ENCODE measurements at regions not wholly inside any gene's neighbourhood (a gene's known extent, or its start where the extent isn't known, plus 50 kb on each side); places are given as distances from the start of the nearest gene placed in this dataset.

DNA sequence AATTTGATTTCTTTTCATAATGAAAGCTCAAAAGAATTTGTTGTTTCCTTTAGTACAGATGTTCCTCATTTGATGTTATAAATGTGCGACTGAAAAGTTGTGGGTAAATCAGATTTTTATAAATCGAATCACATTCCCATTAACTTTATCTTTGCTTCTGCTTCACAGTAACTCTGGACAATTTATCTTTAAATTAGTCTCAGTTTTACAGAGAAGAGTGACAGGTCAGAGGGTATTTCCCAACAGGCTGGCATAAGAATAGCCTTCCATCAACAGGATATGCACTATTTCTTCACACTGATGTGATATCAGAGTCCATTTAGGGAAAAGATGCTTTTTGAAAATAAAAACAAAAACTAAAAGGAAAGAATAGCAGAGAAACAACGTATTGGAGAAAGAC lies 286.9 kb downstream of the FRK start:
- H3K79me2 ChIP-seq (ENCODE audit: control insufficient read depth, insufficient read depth, low read length), result no peaks in the 10 kb centered on the region
- H3K23ac ChIP-seq (ENCODE audit: low read length), result no peak overlapping the region
- no peak overlapping the region for H2BK15ac ChIP-seq (replicated peaks; ENCODE audit: low read depth)
- no peak overlapping the region for H3K4ac ChIP-seq (ENCODE audit: low read depth, low read length)
- no peak overlapping the region for H4K8ac ChIP-seq (ENCODE audit: low read depth, low read length)
- H3K9ac ChIP-seq (ENCODE audit: low read length), result no peak overlapping the region
- no peaks in the 10 kb centered on the region for H3K79me1 ChIP-seq (ENCODE audit: low read length)
- no peak overlapping the region for H3K27ac ChIP-seq (ENCODE audit: low read depth, low read length)
- no peak overlapping the region for H3K4me2 ChIP-seq (ENCODE audit: low read length)
- H2BK120ac ChIP-seq (ENCODE audit: low read depth, low read length), result no peak overlapping the region
- H3K4me3 ChIP-seq (ENCODE audit: low read length), result no peak overlapping the region
- no peak overlapping the region for H2BK5ac ChIP-seq (ENCODE audit: low read length)
- H3K18ac ChIP-seq (ENCODE audit: low read length), result no peak overlapping the region
- H3K4me1 ChIP-seq (ENCODE audit: control insufficient read depth, low read depth, low read length), result no peaks in the 10 kb centered on the region
- WGBS (ENCODE audit: extremely low coverage, insufficient coverage, low lambda C conversion rate), result no CpG with 5 or more reads among the region's 3 CpGs
- H2AK5ac ChIP-seq (ENCODE audit: low read length), result no peak overlapping the region
- no peak overlapping the region for H3K56ac ChIP-seq (ENCODE audit: low read length)
- no peaks in the 10 kb centered on the region for H3K36me3 ChIP-seq (ENCODE audit: control insufficient read depth, insufficient read depth, low read length)
- no peak for DNase-seq
- no peak overlapping the region for H4K5ac ChIP-seq (ENCODE audit: low read length)
- no peaks in the 10 kb centered on the region for H3K27me3 ChIP-seq (ENCODE audit: insufficient read depth, low read length, poor library complexity)

DNA sequence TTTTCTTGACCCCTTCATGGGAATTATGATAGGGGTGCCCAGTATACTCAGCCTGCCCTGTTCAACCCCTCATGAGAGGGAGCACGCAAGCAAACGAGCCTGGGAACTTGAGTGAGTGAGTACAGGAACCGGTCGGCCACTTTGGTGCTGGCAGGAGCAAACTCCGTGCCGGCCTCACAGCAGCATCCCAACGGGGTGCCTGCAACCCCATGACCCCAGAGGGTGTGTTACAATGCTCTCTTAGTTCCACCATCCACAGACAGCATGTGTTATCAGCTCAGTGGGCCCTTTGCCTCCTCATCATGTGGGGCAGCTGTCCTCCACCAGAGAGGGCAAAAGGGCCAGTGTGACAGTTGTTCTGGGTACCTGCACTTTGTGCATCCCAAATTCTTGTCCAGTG lies 289.8 kb downstream of the FRK start:
- no peaks in the 10 kb centered on the region for H3K79me1 ChIP-seq (ENCODE audit: low read length)
- H3K27ac ChIP-seq (ENCODE audit: low read depth, low read length), result no peak overlapping the region
- no peak overlapping the region for H3K18ac ChIP-seq (ENCODE audit: low read length)
- no peak overlapping the region for H3K4ac ChIP-seq (ENCODE audit: low read depth, low read length)
- no peak overlapping the region for H2BK15ac ChIP-seq (replicated peaks; ENCODE audit: low read depth)
- no peak for DNase-seq
- no peaks in the 10 kb centered on the region for H3K79me2 ChIP-seq (ENCODE audit: control insufficient read depth, insufficient read depth, low read length)
- H3K36me3 ChIP-seq (ENCODE audit: control insufficient read depth, insufficient read depth, low read length), result no peaks in the 10 kb centered on the region
- no peak overlapping the region for H3K56ac ChIP-seq (ENCODE audit: low read length)
- no CpG with 5 or more reads among the region's 7 CpGs for WGBS (ENCODE audit: extremely low coverage, insufficient coverage, low lambda C conversion rate)
- H3K4me3 ChIP-seq (ENCODE audit: low read length), result no peak overlapping the region
- no peaks in the 10 kb centered on the region for H3K4me1 ChIP-seq (ENCODE audit: control insufficient read depth, low read depth, low read length)
- no peak overlapping the region for H2BK5ac ChIP-seq (ENCODE audit: low read length)
- no peak overlapping the region for H4K8ac ChIP-seq (ENCODE audit: low read depth, low read length)
- no peak overlapping the region for H2BK120ac ChIP-seq (ENCODE audit: low read depth, low read length)
- no peak overlapping the region for H3K4me2 ChIP-seq (ENCODE audit: low read length)
- no peak overlapping the region for H2AK5ac ChIP-seq (ENCODE audit: low read length)
- H3K23ac ChIP-seq (ENCODE audit: low read length), result no peak overlapping the region
- H3K9ac ChIP-seq (ENCODE audit: low read length), result no peak overlapping the region
- H3K27me3 ChIP-seq (ENCODE audit: insufficient read depth, low read length, poor library complexity), result no peaks in the 10 kb centered on the region
- no peak overlapping the region for H4K5ac ChIP-seq (ENCODE audit: low read length)

DNA sequence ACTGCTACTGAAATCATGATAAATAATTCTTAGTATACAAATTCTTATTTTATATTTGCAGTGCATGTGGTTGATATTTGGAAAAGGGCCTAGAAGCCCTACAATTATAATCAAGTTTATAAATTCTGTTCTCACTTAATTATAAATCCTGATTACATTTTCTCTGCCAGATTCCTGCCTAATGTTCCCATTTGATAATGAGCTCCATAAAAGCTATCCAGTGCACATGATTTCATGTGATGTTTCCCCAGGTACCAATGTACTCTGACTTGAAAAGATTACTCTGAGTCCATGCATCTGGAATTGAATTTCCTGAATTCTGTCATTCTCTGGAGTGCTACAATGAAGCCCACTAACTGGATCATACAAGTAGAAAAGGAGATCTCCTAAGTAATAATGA lies 292.2 kb downstream of the FRK start:
- H3K56ac ChIP-seq (ENCODE audit: low read length), result no peak overlapping the region
- H3K27me3 ChIP-seq (ENCODE audit: insufficient read depth, low read length, poor library complexity), result no peaks in the 10 kb centered on the region
- H3K4me1 ChIP-seq (ENCODE audit: control insufficient read depth, low read depth, low read length), result no peaks in the 10 kb centered on the region
- H2BK120ac ChIP-seq (ENCODE audit: low read depth, low read length), result no peak overlapping the region
- no peak overlapping the region for H3K4ac ChIP-seq (ENCODE audit: low read depth, low read length)
- no peak overlapping the region for H2BK5ac ChIP-seq (ENCODE audit: low read length)
- H2AK5ac ChIP-seq (ENCODE audit: low read length), result no peak overlapping the region
- H3K23ac ChIP-seq (ENCODE audit: low read length), result no peak overlapping the region
- H3K4me3 ChIP-seq (ENCODE audit: low read length), result no peak overlapping the region
- H3K79me2 ChIP-seq (ENCODE audit: control insufficient read depth, insufficient read depth, low read length), result no peaks in the 10 kb centered on the region
- no peak overlapping the region for H4K8ac ChIP-seq (ENCODE audit: low read depth, low read length)
- H3K4me2 ChIP-seq (ENCODE audit: low read length), result no peak overlapping the region
- no peak overlapping the region for H2BK15ac ChIP-seq (replicated peaks; ENCODE audit: low read depth)
- H3K27ac ChIP-seq (ENCODE audit: low read depth, low read length), result no peak overlapping the region
- no peak for DNase-seq
- H3K36me3 ChIP-seq (ENCODE audit: control insufficient read depth, insufficient read depth, low read length), result no peaks in the 10 kb centered on the region
- no peak overlapping the region for H3K18ac ChIP-seq (ENCODE audit: low read length)
- H3K9ac ChIP-seq (ENCODE audit: low read length), result no peak overlapping the region
- H3K79me1 ChIP-seq (ENCODE audit: low read length), result no peaks in the 10 kb centered on the region
- H4K5ac ChIP-seq (ENCODE audit: low read length), result no peak overlapping the region

DNA sequence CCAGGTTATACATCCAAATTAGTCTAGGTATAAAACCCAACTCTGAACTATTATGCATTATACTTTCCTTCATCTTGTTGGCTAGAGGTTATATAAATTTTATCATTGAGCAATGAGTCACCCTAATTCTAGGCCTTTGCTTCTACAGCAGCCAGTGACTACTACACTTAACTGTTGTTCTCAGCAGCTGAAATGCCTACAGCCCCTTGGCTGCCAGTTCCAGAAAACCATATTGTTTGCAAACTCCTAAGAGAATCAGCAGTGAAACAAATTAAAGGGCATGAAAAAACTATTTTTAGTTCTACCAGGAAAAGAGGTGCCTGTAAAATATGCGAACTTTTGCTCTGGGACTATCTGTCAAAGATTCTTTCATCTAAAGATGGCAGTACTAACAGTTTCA lies 292.8 kb downstream of the FRK start:
- WGBS (ENCODE audit: extremely low coverage, insufficient coverage, low lambda C conversion rate), result no CpG with 5 or more reads among the region's 1 CpG
- H3K4me1 ChIP-seq (ENCODE audit: control insufficient read depth, low read depth, low read length), result no peaks in the 10 kb centered on the region

DNA sequence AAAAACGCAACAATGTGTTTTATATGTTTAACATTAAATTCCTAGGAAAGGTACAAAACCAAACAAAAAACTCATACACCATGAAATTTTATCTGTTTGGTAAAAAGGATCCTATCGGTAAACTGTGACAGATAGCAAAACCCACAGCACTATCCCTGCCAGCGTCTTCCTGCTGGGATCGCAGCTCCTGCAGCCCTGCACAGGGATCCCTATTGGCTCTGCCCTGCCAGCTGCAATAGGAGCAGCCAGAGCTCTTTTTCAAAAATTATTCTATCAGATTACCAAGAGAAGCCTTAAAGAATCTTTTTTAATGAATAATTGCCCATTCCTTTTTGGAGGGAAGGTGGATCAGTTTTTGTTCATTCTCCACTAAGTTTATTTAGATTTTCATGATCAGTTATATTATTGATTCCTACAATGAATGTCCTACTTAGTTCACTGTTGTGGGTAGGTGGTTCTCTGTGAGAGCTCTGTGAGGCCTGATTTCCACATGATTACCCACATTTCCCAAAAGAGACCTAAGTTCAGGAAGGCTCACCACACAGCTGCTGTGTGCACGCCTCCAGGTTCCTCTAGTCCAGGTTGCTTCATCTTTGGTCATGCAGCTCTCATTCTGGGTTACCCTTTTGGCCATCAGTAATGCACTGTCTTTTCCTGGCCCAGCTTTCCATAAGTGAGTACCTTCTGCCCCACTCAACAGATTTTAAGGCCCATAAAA lies 293.8 kb downstream of the FRK start:
- Histone ChIP-seq H2BK5ac (ENCODE audit: low read length) (no peak overlapping the region), H2BK120ac (ENCODE audit: low read depth, low read length) (no peak overlapping the region), H4K5ac (ENCODE audit: low read length) (no peak overlapping the region), H3K4me2 (ENCODE audit: low read length) (no peak overlapping the region), H4K8ac (ENCODE audit: low read depth, low read length) (no peak overlapping the region), H3K4ac (ENCODE audit: low read depth, low read length) (no peak overlapping the region), H3K36me3 (ENCODE audit: control insufficient read depth, insufficient read depth, low read length) (no peaks in the 10 kb centered on the region), H2AK5ac (ENCODE audit: low read length) (no peak overlapping the region), H3K23ac (ENCODE audit: low read length) (no peak overlapping the region), H3K79me1 (ENCODE audit: low read length) (no peaks in the 10 kb centered on the region), H2BK15ac (replicated peaks; ENCODE audit: low read depth) (no peak overlapping the region), H3K9ac (ENCODE audit: low read length) (no peak overlapping the region), H3K27me3 (ENCODE audit: insufficient read depth, low read length, poor library complexity) (no peaks in the 10 kb centered on the region), H3K4me1 (ENCODE audit: control insufficient read depth, low read depth, low read length) (no peaks in the 10 kb centered on the region), H3K27ac (ENCODE audit: low read depth, low read length) (no peak overlapping the region), H3K79me2 (ENCODE audit: control insufficient read depth, insufficient read depth, low read length) (no peaks in the 10 kb centered on the region), H3K4me3 (ENCODE audit: low read length) (no peak overlapping the region), H3K18ac (ENCODE audit: low read length) (no peak overlapping the region), H3K56ac (ENCODE audit: low read length) (no peak overlapping the region)
- DNase-seq, result no peak
- no CpG with 5 or more reads among the region's 5 CpGs for WGBS (ENCODE audit: extremely low coverage, insufficient coverage, low lambda C conversion rate)

More for the DNA sequence above, 292.8 kb downstream of the FRK start:
- no peak overlapping the region for H2BK120ac ChIP-seq (ENCODE audit: low read depth, low read length)
- no peaks in the 10 kb centered on the region for H3K79me2 ChIP-seq (ENCODE audit: control insufficient read depth, insufficient read depth, low read length)
- H3K27ac ChIP-seq (ENCODE audit: low read depth, low read length), result no peak overlapping the region
- no peak overlapping the region for H2AK5ac ChIP-seq (ENCODE audit: low read length)
- H4K8ac ChIP-seq (ENCODE audit: low read depth, low read length), result no peak overlapping the region
- H3K4ac ChIP-seq (ENCODE audit: low read depth, low read length), result no peak overlapping the region
- DNase-seq, result no peak
- no peak overlapping the region for H2BK15ac ChIP-seq (replicated peaks; ENCODE audit: low read depth)
- H3K23ac ChIP-seq (ENCODE audit: low read length), result no peak overlapping the region
- no peak overlapping the region for H2BK5ac ChIP-seq (ENCODE audit: low read length)
- H4K5ac ChIP-seq (ENCODE audit: low read length), result no peak overlapping the region
- no peaks in the 10 kb centered on the region for H3K27me3 ChIP-seq (ENCODE audit: insufficient read depth, low read length, poor library complexity)
- no peak overlapping the region for H3K9ac ChIP-seq (ENCODE audit: low read length)
- no peak overlapping the region for H3K56ac ChIP-seq (ENCODE audit: low read length)
- H3K79me1 ChIP-seq (ENCODE audit: low read length), result no peaks in the 10 kb centered on the region
- H3K18ac ChIP-seq (ENCODE audit: low read length), result no peak overlapping the region
- H3K36me3 ChIP-seq (ENCODE audit: control insufficient read depth, insufficient read depth, low read length), result no peaks in the 10 kb centered on the region
- no peak overlapping the region for H3K4me3 ChIP-seq (ENCODE audit: low read length)
- H3K4me2 ChIP-seq (ENCODE audit: low read length), result no peak overlapping the region

DNA sequence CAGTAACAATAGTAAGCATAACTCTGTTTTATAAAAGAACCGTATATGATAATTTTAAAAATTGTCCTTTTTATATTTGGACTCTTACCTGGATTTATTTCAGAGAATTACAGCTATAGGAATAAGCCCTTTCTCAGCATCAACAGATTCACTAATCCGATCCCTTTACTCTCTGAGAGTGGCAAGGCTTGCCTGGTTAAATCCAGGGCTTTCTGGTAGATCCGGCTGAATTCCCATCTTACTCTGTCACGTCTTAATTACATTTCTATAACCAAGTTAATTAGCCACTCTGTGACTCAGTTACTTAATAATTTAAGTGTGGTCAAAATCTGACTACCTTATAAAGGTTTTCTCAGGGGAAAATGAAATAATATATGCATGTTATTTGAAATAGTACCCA lies 294.7 kb downstream of the FRK start:
- H2AK5ac ChIP-seq (ENCODE audit: low read length), result no peak overlapping the region
- no peak overlapping the region for H4K8ac ChIP-seq (ENCODE audit: low read depth, low read length)
- no CpG with 5 or more reads among the region's 4 CpGs for WGBS (ENCODE audit: extremely low coverage, insufficient coverage, low lambda C conversion rate)
- no peak overlapping the region for H3K9ac ChIP-seq (ENCODE audit: low read length)
- no peaks in the 10 kb centered on the region for H3K4me1 ChIP-seq (ENCODE audit: control insufficient read depth, low read depth, low read length)
- H3K4me3 ChIP-seq (ENCODE audit: low read length), result no peak overlapping the region
- no peaks in the 10 kb centered on the region for H3K27me3 ChIP-seq (ENCODE audit: insufficient read depth, low read length, poor library complexity)
- H3K23ac ChIP-seq (ENCODE audit: low read length), result no peak overlapping the region
- no peaks in the 10 kb centered on the region for H3K36me3 ChIP-seq (ENCODE audit: control insufficient read depth, insufficient read depth, low read length)
- H3K18ac ChIP-seq (ENCODE audit: low read length), result no peak overlapping the region
- H2BK15ac ChIP-seq (replicated peaks; ENCODE audit: low read depth), result no peak overlapping the region
- DNase-seq, result no peak
- H2BK5ac ChIP-seq (ENCODE audit: low read length), result no peak overlapping the region
- H3K79me1 ChIP-seq (ENCODE audit: low read length), result no peaks in the 10 kb centered on the region
- no peak overlapping the region for H3K27ac ChIP-seq (ENCODE audit: low read depth, low read length)
- no peak overlapping the region for H4K5ac ChIP-seq (ENCODE audit: low read length)
- H2BK120ac ChIP-seq (ENCODE audit: low read depth, low read length), result no peak overlapping the region
- H3K4ac ChIP-seq (ENCODE audit: low read depth, low read length), result no peak overlapping the region
- H3K79me2 ChIP-seq (ENCODE audit: control insufficient read depth, insufficient read depth, low read length), result no peaks in the 10 kb centered on the region
- no peak overlapping the region for H3K4me2 ChIP-seq (ENCODE audit: low read length)
- no peak overlapping the region for H3K56ac ChIP-seq (ENCODE audit: low read length)

All from mesendoderm (in vitro differentiated cells).